ENCODE measurements at regions not wholly inside any gene's neighbourhood (a gene's known extent, or its start where the extent isn't known, plus 50 kb on each side); places are given as distances from the start of the nearest gene placed in this dataset.

DNA sequence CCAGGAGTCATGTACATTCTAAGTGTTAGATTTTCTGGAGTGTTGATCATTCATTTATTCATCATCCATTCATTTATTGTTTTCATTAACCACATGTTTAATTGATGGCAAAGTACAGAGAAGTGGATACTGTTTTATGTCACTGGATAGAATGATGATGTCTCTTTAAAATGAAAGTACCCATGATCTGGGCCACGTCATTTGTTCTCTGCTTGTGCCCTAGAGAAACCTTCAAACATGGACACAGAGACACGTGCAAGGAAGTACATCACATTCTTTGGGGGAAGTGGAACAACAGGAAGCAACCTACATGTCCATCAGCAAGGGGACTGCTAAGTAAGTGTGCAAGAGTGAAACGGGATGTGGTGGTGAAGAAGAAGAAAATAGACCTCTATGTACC is 75.8 kb upstream of the TSHZ2 start (continued):
- TF ChIP-seq JUN (IDR thresholded peaks at IDR 0.05; ENCODE audit: low read depth, low read length) = no peak
- TF ChIP-seq KDM5A (IDR thresholded peaks at IDR 0.05; ENCODE audit: low read length) = no peak
- no peak for TF ChIP-seq TAF1 (IDR thresholded peaks at IDR 0.05; ENCODE audit: low read depth, low read length)
- no peak for TF ChIP-seq SIRT6 (IDR thresholded peaks at IDR 0.05; ENCODE audit: low read length)

Data from H1 (cell line).